ENCODE measurements at regions not wholly inside any gene's neighbourhood (a gene's known extent, or its start where the extent isn't known, plus 50 kb on each side); places are given as distances from the start of the nearest gene placed in this dataset.

DNA sequence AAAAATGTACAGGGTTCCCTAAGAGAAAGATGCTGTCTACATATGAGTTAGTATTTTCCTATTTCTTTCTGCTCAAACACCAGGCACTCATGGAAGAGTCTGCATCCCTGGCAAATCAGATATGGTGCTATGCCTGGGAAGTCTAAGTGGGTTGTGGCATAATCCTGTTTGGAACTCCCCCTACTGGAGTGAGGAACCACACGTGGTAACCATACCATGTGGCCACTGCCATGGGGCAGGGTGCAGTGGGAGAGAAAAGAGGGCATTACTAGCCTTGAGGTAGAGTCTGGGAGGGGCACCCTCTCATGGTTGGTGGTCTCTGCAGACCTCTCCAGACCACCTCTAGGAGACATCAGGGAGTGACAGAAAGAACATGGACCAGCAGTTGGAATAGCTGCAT is 257.9 kb upstream of the ATP5MC3 start:
- TF ChIP-seq ZFP30 (CRISPR knock-in tag; IDR thresholded peaks at IDR 0.05): no peak
- no peak for TF ChIP-seq ZNF565 (CRISPR knock-in tag; conservative IDR thresholded peaks at IDR 0.05; ENCODE audit: low read depth)
- TF ChIP-seq ARNTL (CRISPR knock-in tag; IDR thresholded peaks at IDR 0.05; ENCODE audit: borderline replicate concordance, low read depth): no peak
- TF ChIP-seq, protein P1, sequence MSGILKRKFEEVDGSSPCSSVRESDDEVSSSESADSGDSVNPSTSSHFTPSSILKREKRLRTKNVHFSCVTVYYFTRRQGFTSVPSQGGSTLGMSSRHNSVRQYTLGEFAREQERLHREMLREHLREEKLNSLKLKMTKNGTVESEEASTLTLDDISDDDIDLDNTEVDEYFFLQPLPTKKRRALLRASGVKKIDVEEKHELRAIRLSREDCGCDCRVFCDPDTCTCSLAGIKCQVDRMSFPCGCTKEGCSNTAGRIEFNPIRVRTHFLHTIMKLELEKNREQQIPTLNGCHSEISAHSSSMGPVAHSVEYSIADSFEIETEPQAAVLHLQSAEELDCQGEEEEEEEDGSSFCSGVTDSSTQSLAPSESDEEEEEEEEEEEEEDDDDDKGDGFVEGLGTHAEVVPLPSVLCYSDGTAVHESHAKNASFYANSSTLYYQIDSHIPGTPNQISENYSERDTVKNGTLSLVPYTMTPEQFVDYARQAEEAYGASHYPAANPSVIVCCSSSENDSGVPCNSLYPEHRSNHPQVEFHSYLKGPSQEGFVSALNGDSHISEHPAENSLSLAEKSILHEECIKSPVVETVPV (CRISPR knock-in tag; IDR thresholded peaks at IDR 0.05): no peak
- TF ChIP-seq RARB (CRISPR knock-in tag; IDR thresholded peaks at IDR 0.05): no peak
- TF ChIP-seq, protein P2, sequence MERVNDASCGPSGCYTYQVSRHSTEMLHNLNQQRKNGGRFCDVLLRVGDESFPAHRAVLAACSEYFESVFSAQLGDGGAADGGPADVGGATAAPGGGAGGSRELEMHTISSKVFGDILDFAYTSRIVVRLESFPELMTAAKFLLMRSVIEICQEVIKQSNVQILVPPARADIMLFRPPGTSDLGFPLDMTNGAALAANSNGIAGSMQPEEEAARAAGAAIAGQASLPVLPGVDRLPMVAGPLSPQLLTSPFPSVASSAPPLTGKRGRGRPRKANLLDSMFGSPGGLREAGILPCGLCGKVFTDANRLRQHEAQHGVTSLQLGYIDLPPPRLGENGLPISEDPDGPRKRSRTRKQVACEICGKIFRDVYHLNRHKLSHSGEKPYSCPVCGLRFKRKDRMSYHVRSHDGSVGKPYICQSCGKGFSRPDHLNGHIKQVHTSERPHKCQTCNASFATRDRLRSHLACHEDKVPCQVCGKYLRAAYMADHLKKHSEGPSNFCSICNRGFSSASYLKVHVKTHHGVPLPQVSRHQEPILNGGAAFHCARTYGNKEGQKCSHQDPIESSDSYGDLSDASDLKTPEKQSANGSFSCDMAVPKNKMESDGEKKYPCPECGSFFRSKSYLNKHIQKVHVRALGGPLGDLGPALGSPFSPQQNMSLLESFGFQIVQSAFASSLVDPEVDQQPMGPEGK (CRISPR knock-in tag; IDR thresholded peaks at IDR 0.05; ENCODE audit: borderline replicate concordance): no peak
- TF ChIP-seq ZNF8 (CRISPR knock-in tag; IDR thresholded peaks at IDR 0.05): no peak
